ENCODE measurements at regions not wholly inside any gene's neighbourhood (a gene's known extent, or its start where the extent isn't known, plus 50 kb on each side); places are given as distances from the start of the nearest gene placed in this dataset.

DNA sequence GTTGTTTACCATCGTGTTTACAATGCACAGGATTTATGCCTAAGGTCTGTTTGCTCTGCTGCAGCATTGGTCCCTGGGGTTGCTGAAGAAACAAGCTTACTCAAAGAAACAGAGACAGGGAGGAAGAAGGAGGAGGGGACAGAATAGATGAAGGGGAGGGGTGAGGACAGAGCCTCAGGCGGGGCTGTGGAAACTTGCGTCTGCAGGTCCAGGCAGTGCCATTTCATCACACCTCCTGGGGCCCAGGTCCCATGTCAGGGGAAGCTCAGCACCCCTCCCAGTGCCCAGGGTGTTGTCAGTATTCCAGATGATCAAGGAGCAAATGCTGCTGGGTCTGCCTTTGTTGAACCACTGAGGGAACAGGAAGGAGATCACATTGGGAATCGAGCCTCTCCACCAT is 1406.8 kb downstream of the TBC1D22A start:
- DNase-seq: no peak

DNA sequence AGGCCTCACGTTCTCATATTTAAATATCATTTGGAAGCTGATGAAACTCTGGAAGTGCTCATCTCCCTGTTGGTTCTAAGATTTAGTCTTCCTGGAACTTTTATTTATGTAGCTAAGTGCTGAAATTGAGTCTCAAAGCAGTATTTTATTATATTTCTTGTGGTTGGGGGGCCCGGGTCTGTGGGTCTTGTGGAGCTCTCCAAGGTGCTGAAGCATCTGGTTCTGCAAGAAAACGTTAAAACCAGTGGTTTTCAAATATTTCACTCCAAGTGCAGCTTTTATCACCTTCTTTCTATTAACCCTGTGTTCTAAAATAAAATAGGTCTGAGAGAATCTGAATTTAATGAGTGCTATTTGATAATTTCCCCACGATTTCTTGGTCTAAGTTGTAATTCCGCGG is 1404.8 kb downstream of the TBC1D22A start:
- DNase-seq: no peak

DNA sequence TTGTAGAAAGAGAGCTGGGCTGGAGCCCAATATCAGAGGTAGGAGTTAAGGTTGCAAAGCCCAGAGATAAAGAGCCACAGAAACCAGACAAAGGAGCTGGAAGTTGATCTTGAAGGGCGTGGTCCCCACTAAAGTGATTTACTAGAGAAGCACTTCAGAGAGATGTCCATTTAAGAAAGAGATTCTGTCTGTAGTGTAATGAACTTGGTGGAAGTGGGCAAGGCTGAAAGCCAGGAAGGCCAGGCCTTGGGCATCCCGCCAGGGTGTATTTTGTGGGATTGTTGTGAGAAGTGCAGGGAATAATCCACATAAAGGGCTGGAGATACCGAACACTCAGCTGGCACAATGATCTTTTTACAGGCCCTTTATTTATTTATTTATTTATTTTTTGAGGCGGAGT is 1398.8 kb downstream of the TBC1D22A start:
- no peak for DNase-seq

DNA sequence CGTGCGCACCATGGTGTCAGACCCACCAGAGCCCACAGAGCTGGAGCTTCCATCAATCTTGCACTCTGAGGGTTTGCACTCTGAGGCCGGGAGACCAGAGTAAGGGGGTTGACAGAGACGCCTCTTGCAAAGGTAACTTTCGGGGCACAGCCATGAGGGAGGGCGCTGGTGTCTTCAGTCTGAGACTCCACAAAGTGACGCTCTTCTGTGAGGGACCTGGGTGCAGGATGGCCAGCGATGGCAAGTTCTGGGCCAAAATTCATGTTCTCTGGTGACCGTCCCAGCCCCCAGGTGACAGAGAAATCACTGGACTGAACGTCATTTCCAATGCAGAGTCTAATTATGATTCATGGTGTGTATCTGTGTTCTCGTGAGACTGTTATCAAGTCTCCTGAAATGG is 1395.2 kb downstream of the TBC1D22A start:
- no peak for DNase-seq

DNA sequence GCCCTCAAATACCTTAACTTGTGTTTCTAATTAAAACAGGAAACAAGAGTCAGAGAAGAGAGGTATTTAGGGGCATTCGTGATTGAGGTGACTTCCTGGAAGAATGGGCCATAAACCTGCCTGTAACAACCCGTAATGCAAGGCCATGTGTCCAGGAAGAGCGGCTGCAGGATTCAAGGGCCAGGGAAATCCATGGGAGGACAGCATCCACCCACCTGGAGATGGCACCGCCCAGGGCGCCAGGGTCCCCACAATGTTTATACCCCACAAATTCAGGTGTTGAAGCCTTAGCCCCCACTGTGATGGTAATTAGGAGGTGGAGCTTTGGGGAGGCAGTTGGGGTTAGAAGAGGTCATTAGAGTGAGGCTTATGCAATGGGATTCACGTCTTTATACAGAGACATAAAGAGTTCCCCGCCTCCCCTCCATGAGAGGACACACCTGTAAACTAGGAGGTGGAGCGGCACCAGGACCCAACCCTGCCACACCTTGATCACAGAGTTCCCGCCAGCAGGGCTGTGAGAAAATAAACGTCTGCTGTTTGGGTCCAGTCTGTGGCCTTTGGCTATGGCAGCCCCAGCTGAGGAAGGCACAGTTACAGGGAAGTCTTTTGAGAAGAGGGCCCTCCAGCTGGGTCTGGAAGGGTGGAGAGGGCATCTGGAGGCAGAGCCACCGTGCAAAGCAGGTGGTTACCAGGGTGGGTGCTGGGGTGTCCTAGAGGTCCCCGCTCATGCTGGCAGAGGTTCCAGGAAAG is 1394.3 kb downstream of the TBC1D22A start:
- no peak for DNase-seq

DNA sequence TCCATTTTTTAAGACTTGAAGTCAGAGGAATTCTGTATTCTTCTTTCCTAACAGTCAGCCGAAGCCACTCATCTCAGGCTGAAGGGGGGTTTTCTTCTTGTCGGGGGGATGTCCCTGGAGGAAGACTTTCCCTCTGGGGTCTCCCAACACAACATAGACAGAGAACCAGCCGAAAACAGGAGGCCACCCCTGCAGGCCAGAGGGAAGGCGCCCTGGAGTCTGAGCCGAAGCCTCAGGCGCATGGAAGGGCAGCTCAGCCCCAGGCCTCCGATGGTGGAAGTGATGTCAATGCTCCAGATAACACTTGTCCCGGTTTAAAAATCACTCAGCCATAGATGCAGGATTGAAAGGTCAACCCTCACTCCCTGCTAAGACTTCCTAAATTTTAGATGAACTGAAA is 1393.0 kb downstream of the TBC1D22A start:
- DNase-seq: no peak

DNA sequence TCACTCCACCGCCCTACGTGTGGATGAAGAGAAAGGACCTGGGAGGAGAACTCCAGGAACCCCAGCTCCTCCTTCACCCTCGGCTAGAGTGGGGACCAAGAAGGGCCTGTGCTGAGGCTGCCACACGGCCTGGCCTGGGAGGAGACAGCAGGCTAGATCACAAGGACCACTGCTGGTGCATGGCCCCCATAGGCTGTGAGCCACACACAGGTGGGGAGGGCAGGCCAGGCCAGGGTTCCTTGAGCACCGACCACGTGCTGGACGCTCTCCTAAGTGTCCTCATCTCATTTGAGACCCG is 1392.4 kb downstream of the TBC1D22A start:
- no peak for DNase-seq

DNA sequence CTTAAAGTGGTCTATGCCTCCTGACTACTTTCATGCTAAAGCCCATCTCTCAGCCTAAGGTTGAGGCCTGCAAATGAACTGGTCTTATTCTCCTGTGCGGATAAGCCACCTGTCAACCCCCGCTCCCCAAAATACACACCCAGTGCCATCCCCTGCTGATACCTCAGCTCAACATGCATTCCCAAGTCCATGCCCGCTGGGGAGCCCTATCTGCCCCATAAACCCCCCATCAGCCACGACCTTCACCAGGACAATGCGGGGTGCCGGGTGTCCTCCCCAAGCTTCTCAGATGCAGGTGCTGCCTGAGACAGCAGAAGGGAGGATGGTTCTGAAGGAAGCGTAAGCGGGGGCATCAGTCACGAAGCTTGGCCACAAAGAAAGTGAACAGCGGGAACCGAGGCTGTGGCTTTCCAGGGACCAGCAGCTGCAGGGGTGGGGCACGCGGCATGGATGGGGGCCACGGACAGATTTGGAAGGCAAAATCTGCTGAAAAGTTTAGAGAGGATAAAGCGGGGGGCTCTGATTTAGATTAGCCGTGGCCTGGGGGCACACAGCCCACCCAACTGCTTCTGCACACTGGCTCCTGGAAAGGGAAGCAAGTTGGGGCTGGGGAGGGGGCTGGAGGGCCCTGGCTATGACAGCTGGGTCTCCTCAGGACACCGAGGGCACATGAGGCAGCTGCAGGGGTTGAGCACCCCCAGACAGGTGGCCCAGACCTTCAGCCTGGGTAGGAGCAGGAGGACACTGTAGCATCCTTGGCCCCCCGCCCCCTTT is 1391.9 kb downstream of the TBC1D22A start:
- DNase-seq: no peak

DNA sequence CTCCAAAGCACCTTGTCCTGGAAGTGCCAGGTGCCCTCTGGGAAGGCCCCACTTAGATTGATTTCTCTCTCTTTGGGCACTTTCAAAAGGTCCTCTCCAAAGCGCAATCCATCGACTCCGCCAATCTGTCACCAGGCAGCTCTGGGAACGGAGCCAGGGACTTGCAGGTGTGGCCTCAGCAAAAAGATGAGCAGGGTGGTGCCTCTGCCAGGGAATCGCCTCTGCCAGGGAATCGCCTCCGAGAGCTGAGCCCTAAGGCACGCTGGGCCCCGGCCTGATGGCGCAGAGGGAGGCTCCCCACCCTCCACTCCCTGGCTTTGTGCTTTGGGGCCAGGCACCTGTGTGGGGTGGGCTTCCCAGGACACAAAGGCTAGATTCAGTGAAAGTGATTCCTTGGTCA is 1391.3 kb downstream of the TBC1D22A start:
- DNase-seq: no peak

DNA sequence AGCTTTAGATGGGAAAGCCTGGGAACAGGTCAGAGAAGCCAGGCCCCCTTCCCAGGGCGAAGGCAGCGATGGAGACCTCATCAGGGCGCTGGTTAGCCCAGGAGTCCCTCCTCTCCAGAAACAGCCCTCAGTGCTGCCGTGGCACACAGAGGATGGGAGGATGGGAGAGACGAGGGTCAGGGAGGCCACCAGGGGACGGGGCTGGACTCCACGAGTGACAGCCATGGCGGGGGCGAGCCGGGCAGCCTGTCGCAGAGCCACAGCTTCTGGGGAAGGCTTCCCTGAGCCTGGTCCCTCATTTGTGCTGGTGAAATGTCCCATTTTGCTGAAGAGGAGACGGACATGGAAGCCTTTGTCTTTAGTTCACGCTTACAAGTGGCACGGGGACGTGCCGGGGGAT is 1390.5 kb downstream of the TBC1D22A start:
- no peak for DNase-seq

DNA sequence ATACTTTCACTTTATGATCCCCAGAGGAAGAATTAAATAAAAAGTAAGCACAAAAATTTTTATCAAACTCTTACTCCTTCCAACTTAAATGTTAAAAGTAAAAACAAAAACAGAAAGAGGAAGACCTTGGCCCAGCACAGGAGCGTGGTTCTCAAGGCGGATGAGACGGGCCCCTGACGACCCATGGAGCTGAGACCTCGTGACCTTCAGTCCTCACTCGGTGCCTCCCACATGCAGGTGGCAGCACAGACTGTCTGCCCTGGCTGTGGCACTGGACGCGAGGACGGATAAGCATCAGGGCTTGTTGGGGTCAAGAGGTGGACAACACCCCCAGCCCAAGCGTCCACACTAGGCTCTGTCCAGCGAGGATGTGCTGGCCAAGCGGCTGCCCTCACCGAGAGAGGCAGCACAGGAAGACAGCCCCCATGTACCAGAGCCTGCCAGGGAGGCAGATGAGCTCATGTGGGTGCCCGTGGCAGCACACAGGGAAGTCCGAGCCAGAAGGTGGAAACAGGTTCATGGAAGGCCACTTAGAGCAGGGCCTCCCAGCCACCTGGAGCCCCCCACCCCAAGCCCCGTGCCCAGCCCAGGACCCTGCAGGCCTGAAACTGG is 1389.8 kb downstream of the TBC1D22A start:
- no peak for DNase-seq

DNA sequence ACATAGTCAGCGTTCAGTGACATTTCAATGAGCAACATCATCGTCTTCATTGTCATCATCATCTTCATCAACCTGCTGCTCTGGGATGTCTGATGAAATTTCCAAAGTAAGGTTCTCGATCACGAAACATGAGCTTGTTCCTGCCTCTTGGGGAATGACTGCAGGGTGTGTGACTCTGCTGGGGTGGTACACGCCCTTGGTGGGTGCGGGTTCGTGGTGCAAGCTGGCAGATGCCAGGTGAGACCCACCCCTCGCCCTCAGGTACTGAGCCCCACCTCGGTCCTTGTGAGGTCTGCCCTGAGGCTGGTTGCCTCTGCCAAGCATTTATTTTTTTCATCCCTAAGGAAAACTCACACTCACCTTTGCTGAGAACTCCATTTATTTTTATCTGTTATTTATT is 1389.2 kb downstream of the TBC1D22A start:
- DNase-seq: no peak

DNA sequence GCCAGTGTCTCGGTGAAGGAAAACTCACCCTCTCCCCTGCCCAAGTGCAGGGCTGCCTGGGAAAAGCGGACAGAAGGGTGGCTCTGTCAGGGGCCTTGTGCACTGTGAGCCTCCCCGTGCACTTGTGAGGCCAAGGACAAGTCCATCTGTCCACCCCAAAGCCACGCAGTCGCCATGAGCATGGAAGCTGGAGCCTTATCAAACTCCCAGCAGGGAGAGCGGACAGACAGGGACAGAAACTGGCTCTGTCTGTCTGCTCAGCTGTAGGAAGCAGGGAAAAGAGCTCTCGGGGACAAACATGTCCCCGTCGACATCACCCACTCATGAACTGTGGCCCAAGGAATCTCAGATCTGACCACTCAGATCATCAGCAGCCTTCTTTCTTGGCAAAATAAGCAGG is 1385.4 kb downstream of the TBC1D22A start:
- DNase-seq: no peak

DNA sequence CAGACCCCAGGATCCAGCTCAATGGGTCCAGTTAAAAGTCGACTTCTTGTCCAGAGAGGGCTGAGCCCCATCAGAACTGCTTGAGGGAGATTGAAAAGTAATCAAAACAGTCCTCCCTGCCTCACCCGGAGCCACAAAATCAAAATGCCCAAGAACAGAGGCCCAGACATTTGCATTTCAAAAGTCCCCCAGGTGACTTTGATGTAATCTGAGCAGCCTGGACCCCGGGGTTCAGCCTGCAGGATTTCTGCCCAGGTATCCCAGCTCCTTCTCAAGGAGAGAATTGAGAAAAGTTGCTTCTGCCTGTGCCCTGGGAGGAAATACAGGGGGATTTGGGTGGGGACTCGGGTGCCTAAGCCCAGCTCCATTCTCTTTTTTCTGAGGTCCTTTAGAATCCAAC is 1385.0 kb downstream of the TBC1D22A start:
- no peak for DNase-seq

DNA sequence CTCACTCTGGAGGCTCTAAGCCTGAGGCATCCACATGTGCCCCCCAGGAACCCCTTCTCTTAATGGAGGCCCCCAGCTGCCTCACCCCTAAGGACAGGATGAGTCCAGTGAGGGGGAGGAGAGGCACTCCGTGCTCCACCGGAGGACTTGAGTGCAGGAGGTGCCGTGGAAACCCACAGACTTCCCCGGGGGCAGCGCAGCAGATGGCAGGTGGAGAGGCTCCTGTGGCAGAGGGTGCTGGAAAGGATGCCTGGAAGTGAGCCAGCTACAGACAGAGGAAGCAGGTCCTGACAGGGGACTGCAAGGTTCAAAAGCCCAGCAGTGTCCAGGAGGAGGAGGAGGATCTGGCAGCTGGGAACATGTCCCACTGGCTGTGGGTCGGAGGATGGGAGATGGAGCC is 1384.0 kb downstream of the TBC1D22A start:
- no peak for DNase-seq

DNA sequence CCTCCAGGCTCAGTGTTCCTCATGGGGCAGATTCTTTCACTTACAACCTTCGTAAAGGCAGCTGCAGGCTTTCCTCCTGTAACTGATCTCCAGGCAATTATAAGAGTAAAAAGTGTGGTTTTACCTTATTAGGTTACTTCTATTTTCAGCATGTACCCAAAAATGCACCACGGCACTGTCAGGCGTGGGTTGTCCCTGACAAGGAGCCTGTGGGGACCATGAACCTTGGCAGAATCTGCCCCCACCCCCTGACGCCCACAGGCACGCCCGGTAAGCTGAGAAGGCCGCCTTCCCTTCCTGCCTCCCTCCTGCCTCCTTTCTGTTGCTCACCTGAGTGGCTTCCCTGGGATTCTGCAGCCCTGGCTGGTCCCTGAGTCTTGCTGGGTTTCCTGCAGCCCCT is 1383.3 kb downstream of the TBC1D22A start:
- no peak for DNase-seq

DNA sequence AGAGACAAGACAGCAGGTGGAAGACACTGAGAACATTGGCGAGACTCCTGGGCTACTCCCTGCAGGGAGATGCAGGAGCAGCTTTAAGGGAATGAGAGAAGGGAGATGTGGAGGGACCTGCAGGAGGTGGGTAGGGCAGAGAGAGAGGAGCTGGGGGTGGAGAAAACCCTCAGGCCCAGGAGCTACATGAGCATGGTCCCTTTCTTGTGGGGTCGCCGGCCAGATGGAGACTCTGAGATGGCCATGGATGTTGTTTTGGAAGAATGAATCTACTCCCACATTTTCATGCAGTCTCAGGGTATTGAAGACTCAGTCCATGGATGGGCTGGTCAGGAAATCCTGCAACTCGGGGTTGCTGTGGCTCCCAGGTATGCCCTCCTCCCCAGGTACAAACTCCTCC is 1381.9 kb downstream of the TBC1D22A start:
- DNase-seq: no peak

DNA sequence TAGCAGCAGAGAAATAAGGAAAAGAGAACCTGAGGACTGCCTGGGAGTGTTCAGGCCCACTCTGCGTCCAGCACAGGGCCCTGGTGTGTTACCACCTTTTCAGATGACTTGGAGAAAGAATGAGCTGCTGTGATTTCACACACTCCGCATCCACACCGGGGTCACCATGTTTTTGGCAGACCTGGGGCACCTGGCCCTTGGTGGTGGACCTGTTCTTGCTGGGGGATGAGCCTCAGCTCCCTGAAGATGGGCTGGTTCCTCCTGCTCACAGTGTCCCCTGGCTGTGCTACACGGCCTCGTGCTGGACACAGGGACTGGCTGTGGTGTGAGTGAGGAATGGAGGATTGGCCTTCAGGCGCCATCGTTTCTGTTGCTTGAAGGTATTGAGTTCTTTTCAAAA is 1381.4 kb downstream of the TBC1D22A start:
- no peak for DNase-seq

DNA sequence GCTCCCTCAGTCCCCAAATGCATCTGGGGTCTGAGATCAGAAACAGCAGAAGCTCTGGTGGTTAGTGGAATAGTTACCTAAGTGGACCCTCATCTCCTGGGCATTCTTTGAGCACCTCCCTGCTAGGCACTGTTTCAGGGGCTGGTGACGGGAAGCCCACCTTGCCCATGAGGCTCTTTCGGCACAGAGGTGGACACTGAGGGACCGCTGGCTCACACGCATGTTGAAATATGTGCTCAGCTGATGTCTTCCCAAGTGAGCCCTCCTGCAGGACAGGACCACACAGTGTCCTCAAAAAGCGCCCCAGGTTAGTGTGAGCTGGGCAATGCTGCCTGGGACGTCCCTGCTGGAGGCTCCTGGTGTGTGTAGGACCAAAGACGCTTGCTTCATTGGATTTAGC is 1379.9 kb downstream of the TBC1D22A start:
- DNase-seq: no peak

DNA sequence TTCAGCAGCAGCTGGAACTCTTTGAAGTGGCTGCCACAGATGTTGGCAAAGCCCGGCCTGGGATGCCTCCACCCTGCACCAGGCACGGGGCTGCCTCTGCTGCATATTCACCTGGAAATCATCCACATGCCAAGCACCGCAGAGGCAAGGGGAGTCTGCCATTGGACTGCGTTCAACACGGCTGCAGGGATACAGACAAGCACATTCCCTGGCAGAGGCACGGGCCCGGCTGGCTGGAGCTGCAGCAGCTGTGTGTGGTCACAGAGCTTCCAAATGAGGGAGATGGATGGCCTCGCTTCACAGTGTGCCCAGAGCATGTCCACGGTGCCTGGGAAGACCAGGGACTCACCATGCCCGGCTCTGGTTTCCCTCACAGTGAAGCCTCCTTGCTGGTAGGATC is 1378.9 kb downstream of the TBC1D22A start:
- no peak for DNase-seq

DNA sequence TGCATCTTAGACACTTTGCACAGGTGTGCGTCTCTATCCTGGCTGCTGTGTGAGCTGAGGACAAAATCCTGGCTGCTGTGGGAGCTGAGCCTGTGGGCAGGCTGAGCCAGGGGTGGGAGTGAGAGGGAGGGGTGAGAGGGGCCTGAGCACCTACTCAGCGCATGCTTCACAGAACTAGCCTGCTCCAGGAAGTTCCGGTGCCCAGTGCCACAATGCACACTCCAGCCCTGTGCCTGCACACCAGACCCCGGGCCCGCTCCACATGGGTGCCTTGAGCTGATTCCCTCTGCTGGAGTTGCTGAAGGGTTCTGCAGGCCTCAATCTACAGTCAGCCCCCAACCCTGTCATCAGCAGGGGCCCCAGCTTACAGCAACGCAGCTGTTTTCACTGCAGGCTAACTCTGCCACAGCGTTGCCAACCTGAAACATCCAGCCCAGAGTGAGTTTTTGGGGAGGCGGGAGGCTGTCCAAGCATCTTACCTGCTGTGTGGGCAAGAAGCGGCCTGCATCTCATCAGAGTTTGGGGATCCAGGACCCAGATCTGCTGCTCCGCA is 1377.9 kb downstream of the TBC1D22A start:
- no peak for DNase-seq

DNA sequence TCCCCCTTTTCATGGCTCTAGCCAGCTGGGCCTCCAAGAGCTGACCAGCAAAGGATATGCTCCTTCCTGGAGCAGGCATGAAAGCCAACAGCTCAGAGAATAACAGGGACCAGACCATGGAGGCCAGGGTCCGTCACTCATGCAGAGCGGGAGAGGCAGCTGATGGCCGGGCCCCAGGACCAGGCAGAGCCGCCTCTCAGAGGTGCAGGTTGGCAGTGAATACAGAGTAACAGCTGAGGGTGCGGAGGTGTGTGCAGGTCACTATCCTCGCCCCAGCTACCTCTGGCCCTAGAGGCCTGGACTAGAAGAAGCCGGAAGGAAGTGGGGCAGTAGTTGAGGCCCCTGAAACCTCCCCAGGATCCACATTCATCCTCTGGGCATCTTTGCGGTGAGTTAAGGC is 1377.3 kb downstream of the TBC1D22A start:
- no peak for DNase-seq

DNA sequence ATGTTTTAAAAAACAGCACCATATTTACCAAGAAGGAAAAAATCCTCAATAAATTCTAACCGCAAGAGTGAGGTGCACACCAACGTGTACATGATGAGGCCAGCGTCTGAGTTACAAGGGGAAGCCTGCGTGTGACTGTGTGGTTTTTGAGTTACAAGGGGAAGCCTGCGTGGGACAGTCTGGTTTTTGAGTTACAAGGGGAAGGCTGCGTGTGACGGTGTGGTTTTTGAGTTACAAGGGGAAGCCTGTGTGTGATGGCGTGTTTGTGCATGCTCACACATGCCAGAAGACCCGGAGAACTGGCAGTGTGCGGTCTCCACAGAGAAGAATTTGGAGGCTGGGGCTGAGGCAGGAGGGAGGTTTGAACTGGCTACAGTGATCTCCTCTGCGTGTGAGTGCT is 1376.4 kb downstream of the TBC1D22A start:
- no peak for DNase-seq

DNA sequence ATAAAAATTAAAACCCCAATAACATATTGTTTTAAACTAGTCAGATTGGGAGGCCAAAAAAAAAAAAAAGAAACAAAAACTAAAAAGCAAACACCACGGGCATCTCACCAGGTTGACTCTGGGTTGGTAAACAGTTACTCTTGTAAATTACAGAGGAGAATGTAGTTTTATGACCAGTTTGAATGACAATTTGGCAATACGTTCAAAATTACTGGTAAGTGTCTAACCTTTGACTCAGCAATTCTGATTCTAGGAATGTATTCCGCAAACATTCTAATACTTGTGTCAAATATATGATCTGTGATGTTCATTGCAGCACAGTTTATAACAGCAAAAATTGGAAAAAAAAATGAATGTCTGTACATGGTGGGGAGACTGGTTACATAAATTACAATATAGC is 1376.0 kb downstream of the TBC1D22A start:
- no peak for DNase-seq
